IMR-90 (cell line): ENCODE measurements at regions not wholly inside any gene's neighbourhood (a gene's known extent, or its start where the extent isn't known, plus 50 kb on each side); places are given as distances from the start of the nearest gene placed in this dataset.

Experiments
- ATAC-seq: fragments of 200-7000 bp; cut with Tn5 transposase; 2 replicates; pipeline ENCODE4 v1.9.1; 2020; ENCODE audit warnings: low read depth, mild to moderate bottlenecking, moderate library complexity
- BruUV-seq: library from RNA; stranded (reverse); fragments of 400-500 nt; replicated peaks from 2 replicates; lab custom pipeline; 2021; lab: Mats Ljungman, UMichigan
- CTCF ChIA-PET: fragments of 300-600 bp; formaldehyde crosslinking; extraction: SDS; loops from one replicate; lab custom pipeline; 2021; ENCODE audit warnings: antibody characterized with exemption; lab: Yijun Ruan, JAX
- POLR2A ChIA-PET: fragments of 300-600 bp; sonication (Branson Sonifier 250); formaldehyde crosslinking; loops from one replicate; lab custom pipeline; 2022; ENCODE audit warnings: antibody characterized with exemption; ENCODE audit not compliant: unreplicated experiment; lab: Charles Lee
- DNase-seq: peaks from one replicate; pipeline ENCODE4 v3.0.0; 2013
- H2AFZ ChIP-seq: replicated peaks from 2 replicates; pipeline ENCODE3; 2013; ENCODE audit warnings: low read length, mild to moderate bottlenecking; ENCODE audit not compliant: poor library complexity
- H2AK5ac ChIP-seq: 2 replicates; pipeline ENCODE4 v1.6.1; 2013; ENCODE audit warnings: low read depth, low read length, inconsistent platforms
- H2AK9ac ChIP-seq: replicated peaks from 2 replicates; pipeline ENCODE3; 2013; ENCODE audit warnings: mild to moderate bottlenecking, low read depth, low read length, moderate library complexity; ENCODE audit not compliant: poor library complexity
- H2BK120ac ChIP-seq: 2 replicates; pipeline ENCODE4 v1.6.1; 2013; ENCODE audit warnings: low read depth, low read length, inconsistent platforms
- H2BK15ac ChIP-seq: 3 replicates; pipeline ENCODE4 v1.6.1; 2013; ENCODE audit warnings: low read depth, low read length, inconsistent platforms
- H2BK20ac ChIP-seq: 2 replicates; pipeline ENCODE4 v1.6.1; 2013; ENCODE audit warnings: low read depth, mild to moderate bottlenecking, inconsistent platforms, low read length, moderate library complexity
- H2BK5ac ChIP-seq: 2 replicates; pipeline ENCODE4 v1.6.1; 2013; ENCODE audit warnings: mild to moderate bottlenecking, low read depth, low read length, inconsistent platforms; ENCODE audit not compliant: poor library complexity, severe bottlenecking
- H3K14ac ChIP-seq: replicated peaks from 2 replicates; pipeline ENCODE4 v1.6.1; 2013; ENCODE audit warnings: low read depth, low read length, inconsistent platforms
- H3K18ac ChIP-seq: 2 replicates; pipeline ENCODE4 v1.6.1; 2013; ENCODE audit warnings: low read depth, low read length, control low read depth
- H3K23ac ChIP-seq: 2 replicates; pipeline ENCODE4 v1.6.1; 2013; ENCODE audit warnings: low read depth, low read length, inconsistent platforms
- H3K27ac ChIP-seq: 2 replicates; pipeline ENCODE4 v1.5.1; 2013; ENCODE audit warnings: mild to moderate bottlenecking, control low read depth, low read length; ENCODE audit not compliant: insufficient read depth
- H3K27me3 ChIP-seq: 2 replicates; pipeline ENCODE4 v1.6.1; 2013; ENCODE audit warnings: low read length; ENCODE audit not compliant: control insufficient read depth, insufficient read depth
- H3K36me3 ChIP-seq: 2 replicates; pipeline ENCODE4 v1.6.1; 2013; ENCODE audit warnings: low read length, mixed read lengths; ENCODE audit not compliant: control insufficient read depth, insufficient read depth
- H3K4ac ChIP-seq: 2 replicates; pipeline ENCODE4 v1.6.1; 2013; ENCODE audit warnings: low read depth, low read length, inconsistent platforms
- H3K4me1 ChIP-seq: 2 replicates; pipeline ENCODE4 v1.6.1; 2013; ENCODE audit warnings: low read length, mixed read lengths; ENCODE audit not compliant: control insufficient read depth, insufficient read depth
- H3K4me2 ChIP-seq: 2 replicates; pipeline ENCODE4 v1.6.1; 2013; ENCODE audit warnings: low read depth, mild to moderate bottlenecking, control low read depth, low read length, moderate library complexity
- H3K4me3 ChIP-seq: 2 replicates; pipeline ENCODE4 v1.5.1; 2013; ENCODE audit warnings: low read depth, mild to moderate bottlenecking, control low read depth, low read length, moderate library complexity; ENCODE audit not compliant: insufficient read depth
- H3K56ac ChIP-seq: 2 replicates; pipeline ENCODE4 v1.6.1; 2013; ENCODE audit warnings: low read length, inconsistent platforms; ENCODE audit not compliant: insufficient read depth; ENCODE audit errors: extremely low read depth
- H3K79me1 ChIP-seq, 2 experiments: 2 replicates each; pipeline ENCODE4 v1.6.1; 2013; ENCODE audit warnings: low read length in 2 of 2, inconsistent platforms in 1 of 2, low read depth in 1 of 2
- H3K9ac ChIP-seq: 2 replicates; pipeline ENCODE4 v1.6.1; 2013; ENCODE audit warnings: low read depth, low read length, control low read depth
- H3K9me1 ChIP-seq: 2 replicates; pipeline ENCODE4 v1.6.1; 2013; ENCODE audit warnings: low read length, inconsistent platforms; ENCODE audit not compliant: insufficient read depth
- H3K9me3 ChIP-seq: 2 replicates; pipeline ENCODE4 v1.6.1; 2013; ENCODE audit warnings: low read length; ENCODE audit not compliant: control insufficient read depth, insufficient read depth
- H4K20me1 ChIP-seq: 2 replicates; pipeline ENCODE4 v1.6.1; 2013; ENCODE audit warnings: low read length, inconsistent platforms; ENCODE audit not compliant: insufficient read depth
- H4K5ac ChIP-seq: 2 replicates; pipeline ENCODE4 v1.6.1; 2013; ENCODE audit warnings: mild to moderate bottlenecking, low read depth, low read length, control low read depth
- H4K8ac ChIP-seq, 2 experiments: 2 replicates each; pipeline ENCODE4 v1.6.1; 2013; ENCODE audit warnings: low read depth in 2 of 2, low read length in 2 of 2, control low read depth in 1 of 2, inconsistent platforms in 1 of 2
- H4K91ac ChIP-seq: 2 replicates; pipeline ENCODE4 v1.6.1; 2013; ENCODE audit warnings: low read depth, low read length, inconsistent platforms; ENCODE audit not compliant: insufficient read depth
- CEBPB ChIP-seq: IDR thresholded peaks from 2 replicates; pipeline ENCODE4 v1.6.1; 2012; ENCODE audit warnings: low read depth, low read length, improper control_type of control experiment
- CHD1 ChIP-seq: IDR thresholded peaks from 2 replicates; pipeline ENCODE4 v1.6.1; 2012; ENCODE audit warnings: low read depth, low read length, improper control_type of control experiment
- FOS ChIP-seq: fragments of 150-350 bp; IDR thresholded peaks from 2 replicates; pipeline ENCODE4 v1.6.1; 2016; ENCODE audit warnings: low read depth, low read length
- MAZ ChIP-seq: IDR thresholded peaks from 2 replicates; pipeline ENCODE4 v1.6.1; 2012; ENCODE audit warnings: low read depth, mild to moderate bottlenecking, low read length, improper control_type of control experiment, moderate library complexity, borderline replicate concordance
- NFE2L2 ChIP-seq: fragments of 150-350 bp; IDR thresholded peaks from 2 replicates; pipeline ENCODE4 v1.6.1; 2016; ENCODE audit warnings: low read depth, mild to moderate bottlenecking, low read length
- POLR2A ChIP-seq: IDR thresholded peaks from 2 replicates; pipeline ENCODE4 v1.6.1; 2012; ENCODE audit warnings: mild to moderate bottlenecking, low read depth, low read length
- RAD21 ChIP-seq: IDR thresholded peaks from 2 replicates; pipeline ENCODE4 v1.6.1; 2012; ENCODE audit warnings: low read length, improper control_type of control experiment
- WGBS, 2 experiments: methylation state at CpG; one replicate each; pipeline versions ENCODE4 v1.1.5 to v1.1.7; 2013; ENCODE audit warnings: missing lambda C conversion rate in 2 of 2; ENCODE audit not compliant: insufficient read length in 1 of 2; ENCODE audit errors: extremely low coverage in 2 of 2; 5-methylcytosine and 5-hydroxymethylcytosine counted together
- dilution Hi-C: fragments of 300-500 bp; cut with HindIII; formaldehyde crosslinking; loops from one replicate; pipeline ENCODE4 v1.14.3; 2018; ENCODE audit warnings: low sequenced_read_pairs; ENCODE audit not compliant: unreplicated experiment
- in situ Hi-C: fragments of 300-500 bp; cut with MboI; formaldehyde crosslinking; loops from 3 replicates; pipeline ENCODE4 v1.14.3; 2019; ENCODE audit warnings: low sequenced_read_pairs, inconsistent platforms, mixed read lengths
- intact Hi-C: fragments of 100-400 bp; cut with micrococcal nuclease; formaldehyde crosslinking; loops from 2 replicates; pipeline ENCODE4 v1.10.0; 2022
- TF ChIP-seq, protein P1 (sequence below): fragments of 150-350 bp; IDR thresholded peaks from 2 replicates; pipeline ENCODE4 v1.6.1; 2017; ENCODE audit warnings: mild to moderate bottlenecking, antibody characterized with exemption, low read length, low read depth
- TF ChIP-seq, protein P2 (sequence below): fragments of 150-350 bp; IDR thresholded peaks from 2 replicates; pipeline ENCODE4 v1.6.1; 2016; ENCODE audit warnings: low read depth, mild to moderate bottlenecking, low read length, moderate library complexity, borderline replicate concordance

DNA sequence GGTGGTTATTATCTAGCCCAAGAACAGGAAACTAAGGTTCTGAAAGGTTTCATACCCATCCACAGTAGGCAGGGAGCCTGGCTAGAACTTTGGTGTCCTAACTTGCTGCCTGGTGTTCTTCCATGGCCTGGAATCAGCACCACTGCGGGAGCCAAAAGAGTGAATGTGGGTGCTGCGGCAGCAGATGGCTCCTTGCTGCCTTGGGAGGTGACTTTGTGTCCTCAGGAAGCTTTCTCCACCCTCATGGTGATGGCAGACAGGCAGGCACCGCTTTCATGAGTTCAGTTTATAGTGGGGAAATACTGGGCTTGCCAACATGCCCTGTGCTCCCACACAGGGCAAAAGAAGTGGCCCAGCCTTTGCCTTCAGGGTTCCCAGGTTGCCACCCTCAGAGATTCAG is 385.2 kb downstream of the BCL11A start:
- TF ChIP-seq CHD1 (no peak), FOS (no peak), CEBPB (no peak), NFE2L2 (no peak), RAD21 (no peak), POLR2A (no peak), MAZ (no peak)
- TF ChIP-seq, protein P1, sequence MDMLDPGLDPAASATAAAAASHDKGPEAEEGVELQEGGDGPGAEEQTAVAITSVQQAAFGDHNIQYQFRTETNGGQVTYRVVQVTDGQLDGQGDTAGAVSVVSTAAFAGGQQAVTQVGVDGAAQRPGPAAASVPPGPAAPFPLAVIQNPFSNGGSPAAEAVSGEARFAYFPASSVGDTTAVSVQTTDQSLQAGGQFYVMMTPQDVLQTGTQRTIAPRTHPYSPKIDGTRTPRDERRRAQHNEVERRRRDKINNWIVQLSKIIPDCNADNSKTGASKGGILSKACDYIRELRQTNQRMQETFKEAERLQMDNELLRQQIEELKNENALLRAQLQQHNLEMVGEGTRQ, result no peak
- TF ChIP-seq, protein P2, sequence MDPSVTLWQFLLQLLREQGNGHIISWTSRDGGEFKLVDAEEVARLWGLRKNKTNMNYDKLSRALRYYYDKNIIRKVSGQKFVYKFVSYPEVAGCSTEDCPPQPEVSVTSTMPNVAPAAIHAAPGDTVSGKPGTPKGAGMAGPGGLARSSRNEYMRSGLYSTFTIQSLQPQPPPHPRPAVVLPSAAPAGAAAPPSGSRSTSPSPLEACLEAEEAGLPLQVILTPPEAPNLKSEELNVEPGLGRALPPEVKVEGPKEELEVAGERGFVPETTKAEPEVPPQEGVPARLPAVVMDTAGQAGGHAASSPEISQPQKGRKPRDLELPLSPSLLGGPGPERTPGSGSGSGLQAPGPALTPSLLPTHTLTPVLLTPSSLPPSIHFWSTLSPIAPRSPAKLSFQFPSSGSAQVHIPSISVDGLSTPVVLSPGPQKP, result no peak
- Histone ChIP-seq H3K4me2 (no peak overlapping the region), H4K5ac (no peak overlapping the region), H3K4ac (no peak overlapping the region), H3K9ac (no peak overlapping the region), H3K27ac (no peak overlapping the region), H4K20me1 (no peaks in the 10 kb centered on the region), H3K9me3 (peaks cover 6% of the 10 kb centered on the region), H4K91ac (no peak overlapping the region), H2AFZ (no peak overlapping the region), H2AK5ac (no peak overlapping the region), H3K4me1 (no peaks in the 10 kb centered on the region), H3K9me1 (no peaks in the 10 kb centered on the region), H3K79me1 (no peaks in the 10 kb centered on the region), H2BK5ac (no peak overlapping the region), H3K27me3 (no peaks in the 10 kb centered on the region), H2BK20ac (no peak overlapping the region), H3K36me3 (no peaks in the 10 kb centered on the region), H2BK15ac (no peak overlapping the region), H2BK120ac (no peak overlapping the region), H3K23ac (no peak overlapping the region), H3K4me3 (no peak overlapping the region), H3K18ac (no peak overlapping the region), H4K8ac (no peak overlapping the region), H3K56ac (no peak overlapping the region), H2AK9ac (no peak overlapping the region), H3K14ac (no peak overlapping the region)
- BruUV-seq, result no TSS peak
- dilution Hi-C loops, result no loop called here
- intact Hi-C loops, result no loop called here
- DNase-seq, result no peak
- WGBS, 2 experiments, result no CpG with 5 or more reads among the region's 3 CpGs
- ChIA-PET CTCF (no interaction called here), POLR2A (no interaction called here)
- ATAC-seq, result no peak
- in situ Hi-C loops, result no loop called here
